Astrocyte (in vitro differentiated cells and primary cell): ENCODE measurements at regions not wholly inside any gene's neighbourhood (a gene's known extent, or its start where the extent isn't known, plus 50 kb on each side); places are given as distances from the start of the nearest gene placed in this dataset.

Experiments
- EZH2 ChIP-seq: IDR thresholded peaks from 2 replicates; pipeline ENCODE4 v1.6.1; 2012; ENCODE audit warnings: mild to moderate bottlenecking, low read length, inconsistent platforms; ENCODE audit not compliant: insufficient read depth
- TF ChIP-seq, protein P1 (sequence below): IDR thresholded peaks from 2 replicates; pipeline ENCODE4 v1.5.1; 2011; ENCODE audit warnings: low read depth, mild to moderate bottlenecking, inconsistent platforms, low read length, moderate library complexity; ENCODE audit not compliant: insufficient read depth

DNA sequence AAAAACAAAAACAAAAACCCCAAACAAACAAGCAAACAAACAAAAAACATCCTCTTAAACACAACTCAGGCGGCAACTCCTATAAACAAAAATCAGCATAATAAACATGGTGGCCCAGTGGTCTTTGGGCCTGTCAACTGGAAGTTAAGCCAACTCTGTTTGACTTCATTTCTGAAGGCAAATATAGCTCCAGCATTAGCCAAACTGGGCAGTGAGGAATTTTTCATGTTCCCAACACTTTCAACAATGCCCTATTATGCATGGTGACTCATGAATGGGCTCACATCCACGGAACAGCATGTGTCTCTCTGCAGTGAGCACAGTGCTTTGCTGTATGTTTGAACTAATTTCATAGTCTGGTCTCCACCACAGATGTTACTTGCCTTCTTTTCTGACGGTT lies 143.9 kb upstream of the STC2 start:
- TF ChIP-seq, protein P1, sequence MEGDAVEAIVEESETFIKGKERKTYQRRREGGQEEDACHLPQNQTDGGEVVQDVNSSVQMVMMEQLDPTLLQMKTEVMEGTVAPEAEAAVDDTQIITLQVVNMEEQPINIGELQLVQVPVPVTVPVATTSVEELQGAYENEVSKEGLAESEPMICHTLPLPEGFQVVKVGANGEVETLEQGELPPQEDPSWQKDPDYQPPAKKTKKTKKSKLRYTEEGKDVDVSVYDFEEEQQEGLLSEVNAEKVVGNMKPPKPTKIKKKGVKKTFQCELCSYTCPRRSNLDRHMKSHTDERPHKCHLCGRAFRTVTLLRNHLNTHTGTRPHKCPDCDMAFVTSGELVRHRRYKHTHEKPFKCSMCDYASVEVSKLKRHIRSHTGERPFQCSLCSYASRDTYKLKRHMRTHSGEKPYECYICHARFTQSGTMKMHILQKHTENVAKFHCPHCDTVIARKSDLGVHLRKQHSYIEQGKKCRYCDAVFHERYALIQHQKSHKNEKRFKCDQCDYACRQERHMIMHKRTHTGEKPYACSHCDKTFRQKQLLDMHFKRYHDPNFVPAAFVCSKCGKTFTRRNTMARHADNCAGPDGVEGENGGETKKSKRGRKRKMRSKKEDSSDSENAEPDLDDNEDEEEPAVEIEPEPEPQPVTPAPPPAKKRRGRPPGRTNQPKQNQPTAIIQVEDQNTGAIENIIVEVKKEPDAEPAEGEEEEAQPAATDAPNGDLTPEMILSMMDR, result no peak
- no peak for TF ChIP-seq EZH2
